Panc1 (cell line): ENCODE measurements at regions not wholly inside any gene's neighbourhood (a gene's known extent, or its start where the extent isn't known, plus 50 kb on each side); places are given as distances from the start of the nearest gene placed in this dataset.

Experiments
- CTCF ChIP-seq: fragments of 450-650 bp; IDR thresholded peaks from 2 replicates; pipeline ENCODE4 v1.5.1; 2017; ENCODE audit warnings: mild to moderate bottlenecking
- POLR2AphosphoS5 ChIP-seq: IDR thresholded peaks from 2 replicates; pipeline ENCODE4 v1.6.1; 2012; ENCODE audit warnings: mild to moderate bottlenecking, low read depth, low read length, moderate library complexity
- REST ChIP-seq, 2 experiments: IDR thresholded peaks; 2 replicates each; pipeline ENCODE4 v1.6.1; 2011 to 2012; ENCODE audit warnings: low read depth in 2 of 2, control low read depth in 1 of 2, low read length in 1 of 2, mild to moderate bottlenecking in 1 of 2, moderate library complexity in 1 of 2; ENCODE audit not compliant: insufficient read depth in 1 of 2
- SIN3A ChIP-seq: IDR thresholded peaks from 2 replicates; pipeline ENCODE4 v1.6.1; 2012; ENCODE audit warnings: low read depth, mild to moderate bottlenecking, low read length, moderate library complexity, borderline replicate concordance; ENCODE audit not compliant: insufficient read depth

DNA sequence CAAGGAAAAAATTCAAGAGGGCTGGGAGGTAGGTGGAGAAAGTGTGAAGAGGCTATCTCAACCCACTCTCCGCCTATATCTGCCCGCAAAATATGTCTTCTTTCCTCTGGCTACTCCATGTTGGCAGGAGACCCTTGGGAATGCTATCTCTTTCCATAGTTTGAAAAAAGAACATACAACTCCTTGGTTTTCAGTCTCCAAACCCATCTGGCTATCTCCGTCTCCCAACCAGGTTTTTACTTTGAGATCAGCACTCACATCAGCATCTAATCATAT is 109.9 kb upstream of the IFNE start:
- no peak for TF ChIP-seq SIN3A
- no peak for TF ChIP-seq POLR2AphosphoS5
- TF ChIP-seq CTCF = no peak
- no peak for TF ChIP-seq REST (IDR thresholded peaks at IDR 0.05; ENCODE audit: insufficient read depth in 1 of 2, low read depth in 2 of 2, low read length in 1 of 2)
